22Rv1 (cell line): ENCODE measurements at regions not wholly inside any gene's neighbourhood (a gene's known extent, or its start where the extent isn't known, plus 50 kb on each side); places are given as distances from the start of the nearest gene placed in this dataset.
"Not testable (repeated sequence)": the region's sequence is repeated elsewhere in the genome, so short reads cannot be mapped to it uniquely, and the experiment has no call there.

Experiments used
- H3K27ac ChIP-seq: fragments of 450-650 bp; 2 replicates; pipeline ENCODE4 v1.5.1; 2017
- ZFX ChIP-seq: fragments of 450-650 bp; IDR thresholded peaks from 2 replicates; pipeline ENCODE4 v1.6.1; 2017; ENCODE audit warnings: antibody characterized with exemption, borderline replicate concordance
- TF ChIP-seq, protein P1 (sequence below): fragments of 450-650 bp; IDR thresholded peaks from 2 replicates; pipeline ENCODE4 v1.5.1; 2017; ENCODE audit warnings: mild to moderate bottlenecking

DNA sequence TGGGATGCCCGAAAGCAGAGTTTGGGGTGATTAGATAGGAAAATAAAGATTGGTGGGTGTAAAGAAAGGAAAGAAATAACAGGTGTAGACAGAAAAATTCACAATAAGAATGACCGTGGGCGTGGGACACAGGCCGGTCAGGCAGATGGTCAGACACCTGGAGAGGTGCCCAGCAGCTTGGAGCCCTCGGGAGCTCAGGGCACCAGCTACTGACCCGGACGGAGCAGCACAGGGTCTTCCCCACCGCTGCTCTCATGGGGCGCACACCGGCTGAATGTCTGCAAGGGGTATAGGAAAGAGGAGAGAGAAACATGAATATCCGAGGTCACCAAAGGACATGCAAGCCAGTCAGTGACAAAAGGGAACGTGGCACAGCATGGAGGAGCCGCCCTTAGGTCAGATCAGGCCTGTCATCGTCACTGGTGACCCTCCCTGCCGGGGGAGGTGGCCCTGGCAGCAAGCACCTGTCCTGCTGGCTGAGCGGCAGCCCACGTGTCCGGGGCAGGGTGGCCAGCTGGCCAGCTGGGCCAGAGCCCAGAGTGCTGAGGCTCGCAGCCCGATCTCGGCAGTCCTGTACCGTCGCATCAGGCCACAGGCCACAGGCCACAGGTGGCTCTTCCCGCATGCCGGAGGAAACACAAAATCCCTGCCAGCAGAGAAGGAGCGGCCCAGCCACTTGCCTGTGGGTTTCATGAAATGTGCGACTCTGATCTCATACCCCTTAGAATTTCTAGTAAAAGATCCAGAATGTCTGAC lies 112.0 kb upstream of the NDUFV2 start:
- no peak overlapping the region for H3K27ac ChIP-seq
- TF ChIP-seq, protein P1, sequence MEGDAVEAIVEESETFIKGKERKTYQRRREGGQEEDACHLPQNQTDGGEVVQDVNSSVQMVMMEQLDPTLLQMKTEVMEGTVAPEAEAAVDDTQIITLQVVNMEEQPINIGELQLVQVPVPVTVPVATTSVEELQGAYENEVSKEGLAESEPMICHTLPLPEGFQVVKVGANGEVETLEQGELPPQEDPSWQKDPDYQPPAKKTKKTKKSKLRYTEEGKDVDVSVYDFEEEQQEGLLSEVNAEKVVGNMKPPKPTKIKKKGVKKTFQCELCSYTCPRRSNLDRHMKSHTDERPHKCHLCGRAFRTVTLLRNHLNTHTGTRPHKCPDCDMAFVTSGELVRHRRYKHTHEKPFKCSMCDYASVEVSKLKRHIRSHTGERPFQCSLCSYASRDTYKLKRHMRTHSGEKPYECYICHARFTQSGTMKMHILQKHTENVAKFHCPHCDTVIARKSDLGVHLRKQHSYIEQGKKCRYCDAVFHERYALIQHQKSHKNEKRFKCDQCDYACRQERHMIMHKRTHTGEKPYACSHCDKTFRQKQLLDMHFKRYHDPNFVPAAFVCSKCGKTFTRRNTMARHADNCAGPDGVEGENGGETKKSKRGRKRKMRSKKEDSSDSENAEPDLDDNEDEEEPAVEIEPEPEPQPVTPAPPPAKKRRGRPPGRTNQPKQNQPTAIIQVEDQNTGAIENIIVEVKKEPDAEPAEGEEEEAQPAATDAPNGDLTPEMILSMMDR = no peak
- no peak for TF ChIP-seq ZFX

DNA sequence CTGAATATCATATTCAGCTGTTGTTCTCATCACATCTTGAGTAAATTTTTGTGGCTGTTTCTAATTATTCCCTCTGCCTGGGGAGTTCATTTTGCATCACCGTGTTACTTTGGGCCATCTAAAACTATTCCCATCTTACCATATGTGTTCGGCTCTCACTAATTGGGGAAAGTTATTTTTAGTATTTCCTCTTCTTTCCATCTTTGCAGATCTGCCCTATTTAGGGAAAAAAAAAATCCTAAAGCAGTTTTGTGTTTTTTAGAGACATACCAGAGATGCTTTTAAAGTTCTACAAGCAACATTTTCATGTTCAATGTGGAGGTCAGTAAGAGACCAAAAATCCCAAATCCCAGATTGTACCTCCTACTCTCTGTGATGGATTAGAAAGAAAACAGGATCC lies 111.3 kb upstream of the NDUFV2 start:
- no peak for TF ChIP-seq ZFX
- TF ChIP-seq, protein P1 = no peak
- H3K27ac ChIP-seq = no peak overlapping the region

DNA sequence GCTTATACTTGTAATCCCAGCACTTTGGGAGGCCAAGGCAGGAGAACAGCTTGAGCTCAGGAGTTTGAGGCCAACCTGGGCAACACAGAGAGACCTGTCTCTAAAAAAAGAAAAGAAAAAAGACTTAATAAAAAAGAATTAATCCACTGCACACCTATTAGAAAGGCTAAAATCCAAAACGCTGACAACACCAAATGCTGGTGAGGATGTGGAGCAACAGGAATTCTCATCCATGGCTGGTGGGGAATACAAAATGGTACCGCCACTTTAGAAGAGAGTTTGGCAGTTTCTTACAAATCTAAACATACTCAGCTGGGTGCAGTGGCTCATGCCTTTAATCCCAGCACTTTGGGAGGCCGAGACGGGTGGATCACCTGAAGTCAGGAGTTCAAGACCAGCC lies 110.0 kb upstream of the NDUFV2 start:
- H3K27ac ChIP-seq = not testable (repeated sequence)

DNA sequence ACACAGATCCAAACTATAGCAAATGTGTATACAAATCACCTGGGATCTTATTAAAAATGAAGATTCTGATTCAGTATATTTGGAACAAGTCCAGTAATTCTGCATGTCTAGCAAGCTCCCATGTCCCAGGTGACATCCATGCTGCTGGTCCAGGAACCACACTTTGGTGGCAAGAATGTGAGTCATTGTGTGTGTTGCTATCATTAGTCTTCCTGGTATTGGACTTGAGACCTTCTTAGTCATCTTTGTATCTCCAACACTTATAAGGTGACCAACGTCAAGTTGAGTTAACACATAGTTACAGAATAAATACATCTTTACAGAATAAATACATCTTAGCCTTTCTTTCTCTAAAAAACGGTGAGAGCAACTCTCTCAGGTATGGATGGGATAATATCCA lies 107.9 kb upstream of the NDUFV2 start:
- H3K27ac ChIP-seq = no peak overlapping the region
- TF ChIP-seq ZFX = no peak
- TF ChIP-seq, protein P1 = no peak

DNA sequence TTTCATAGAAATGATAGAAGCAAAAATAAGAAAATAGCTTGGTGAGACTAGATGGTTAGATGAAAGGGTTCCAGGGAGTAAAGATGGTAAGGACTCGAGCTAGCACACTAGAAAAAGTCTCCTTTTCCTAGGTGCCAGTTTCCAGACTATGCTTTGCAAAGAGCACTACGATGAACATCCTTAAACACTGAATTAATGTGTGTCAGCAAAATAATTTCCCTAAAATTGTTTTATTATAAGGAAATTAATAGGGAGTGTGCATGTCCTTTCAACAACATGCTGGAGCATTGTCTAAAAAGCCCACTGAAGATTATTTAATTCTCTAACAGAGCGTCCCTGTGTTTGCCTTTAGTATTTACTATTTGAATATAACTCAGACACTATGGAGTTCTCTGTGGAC lies 107.4 kb upstream of the NDUFV2 start:
- H3K27ac ChIP-seq = no peak overlapping the region
- TF ChIP-seq, protein P1 = no peak
- TF ChIP-seq ZFX = no peak

DNA sequence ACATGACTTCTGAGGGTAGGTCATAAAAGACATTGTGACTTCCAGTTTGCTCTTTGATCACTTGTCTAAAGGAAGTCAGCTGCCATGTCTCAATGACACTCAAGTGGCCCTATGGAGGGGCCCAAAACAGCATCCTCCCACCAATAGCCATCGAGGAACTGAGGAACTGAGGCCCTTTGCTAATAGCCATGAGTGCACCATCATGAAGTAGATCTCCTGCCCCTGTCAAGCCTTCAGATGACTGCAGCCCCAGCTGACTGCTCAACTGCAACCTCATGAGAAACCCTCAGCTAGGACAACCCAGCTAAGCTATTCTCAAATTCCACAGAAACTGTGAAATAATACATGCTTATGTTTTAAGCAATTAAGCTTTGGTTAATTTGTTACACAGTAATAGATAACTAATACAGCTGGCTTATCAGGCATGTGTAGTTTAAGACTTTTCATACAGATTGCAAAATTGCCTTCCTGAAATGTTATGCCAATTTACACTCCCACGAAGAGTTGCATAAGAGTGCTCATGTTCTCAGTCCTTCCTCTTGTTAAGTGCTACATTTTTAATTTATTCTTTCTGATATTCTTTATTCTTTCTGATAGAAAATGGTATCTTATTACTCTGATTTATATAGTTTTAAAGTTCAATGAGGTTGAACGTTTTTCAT lies 105.6 kb upstream of the NDUFV2 start:
- H3K27ac ChIP-seq = no peak overlapping the region
- TF ChIP-seq, protein P1 = no peak
- TF ChIP-seq ZFX = no peak

DNA sequence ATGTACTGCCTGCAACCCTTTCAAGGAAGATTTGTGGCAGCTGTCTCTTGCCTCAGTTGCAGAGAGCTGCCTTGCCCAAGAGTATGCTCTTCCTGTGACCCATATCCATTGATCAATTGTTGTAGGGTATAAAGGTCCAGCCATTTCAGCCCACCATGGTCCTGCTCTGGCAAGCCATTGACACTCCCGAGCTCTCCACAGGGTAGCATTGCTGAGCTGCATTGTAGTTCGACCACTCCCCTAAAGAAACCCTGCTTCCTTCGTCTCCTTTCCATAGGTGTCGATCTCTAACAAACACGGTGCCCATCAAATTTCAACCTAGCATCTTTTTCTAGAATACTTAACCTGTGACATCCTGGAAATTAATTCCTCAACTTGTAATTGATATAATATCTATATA lies 104.9 kb upstream of the NDUFV2 start:
- TF ChIP-seq, protein P1 = no peak
- TF ChIP-seq ZFX = no peak
- H3K27ac ChIP-seq = no peak overlapping the region
